ENCODE measurements at regions not wholly inside any gene's neighbourhood (a gene's known extent, or its start where the extent isn't known, plus 50 kb on each side); places are given as distances from the start of the nearest gene placed in this dataset.

DNA sequence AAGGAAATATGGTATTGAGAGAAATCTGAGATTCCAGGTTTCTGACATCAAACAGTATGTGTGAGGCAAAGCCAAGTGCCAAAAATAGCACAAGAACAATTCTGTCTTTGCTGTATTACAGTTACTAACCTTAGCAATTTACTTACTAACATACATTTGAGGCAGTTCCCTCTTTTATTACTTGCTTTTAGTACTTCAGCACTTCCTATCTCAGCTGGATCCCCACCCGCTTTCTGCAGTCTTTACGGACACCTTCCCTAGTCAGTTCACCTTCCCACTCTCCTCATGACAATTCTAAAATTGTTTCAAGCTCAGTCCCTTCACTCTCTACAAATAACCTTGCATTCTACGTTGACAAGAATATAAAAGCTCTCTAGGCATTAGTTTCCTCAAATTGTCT is 79.2 kb downstream of the ELAPOR2 start:
- TF ChIP-seq, protein P1, sequence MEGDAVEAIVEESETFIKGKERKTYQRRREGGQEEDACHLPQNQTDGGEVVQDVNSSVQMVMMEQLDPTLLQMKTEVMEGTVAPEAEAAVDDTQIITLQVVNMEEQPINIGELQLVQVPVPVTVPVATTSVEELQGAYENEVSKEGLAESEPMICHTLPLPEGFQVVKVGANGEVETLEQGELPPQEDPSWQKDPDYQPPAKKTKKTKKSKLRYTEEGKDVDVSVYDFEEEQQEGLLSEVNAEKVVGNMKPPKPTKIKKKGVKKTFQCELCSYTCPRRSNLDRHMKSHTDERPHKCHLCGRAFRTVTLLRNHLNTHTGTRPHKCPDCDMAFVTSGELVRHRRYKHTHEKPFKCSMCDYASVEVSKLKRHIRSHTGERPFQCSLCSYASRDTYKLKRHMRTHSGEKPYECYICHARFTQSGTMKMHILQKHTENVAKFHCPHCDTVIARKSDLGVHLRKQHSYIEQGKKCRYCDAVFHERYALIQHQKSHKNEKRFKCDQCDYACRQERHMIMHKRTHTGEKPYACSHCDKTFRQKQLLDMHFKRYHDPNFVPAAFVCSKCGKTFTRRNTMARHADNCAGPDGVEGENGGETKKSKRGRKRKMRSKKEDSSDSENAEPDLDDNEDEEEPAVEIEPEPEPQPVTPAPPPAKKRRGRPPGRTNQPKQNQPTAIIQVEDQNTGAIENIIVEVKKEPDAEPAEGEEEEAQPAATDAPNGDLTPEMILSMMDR (IDR thresholded peaks at IDR 0.05), result no peak
- TF ChIP-seq ZFX (IDR thresholded peaks at IDR 0.05; ENCODE audit: borderline replicate concordance), result no peak
- no peak overlapping the region for H3K27ac ChIP-seq

DNA sequence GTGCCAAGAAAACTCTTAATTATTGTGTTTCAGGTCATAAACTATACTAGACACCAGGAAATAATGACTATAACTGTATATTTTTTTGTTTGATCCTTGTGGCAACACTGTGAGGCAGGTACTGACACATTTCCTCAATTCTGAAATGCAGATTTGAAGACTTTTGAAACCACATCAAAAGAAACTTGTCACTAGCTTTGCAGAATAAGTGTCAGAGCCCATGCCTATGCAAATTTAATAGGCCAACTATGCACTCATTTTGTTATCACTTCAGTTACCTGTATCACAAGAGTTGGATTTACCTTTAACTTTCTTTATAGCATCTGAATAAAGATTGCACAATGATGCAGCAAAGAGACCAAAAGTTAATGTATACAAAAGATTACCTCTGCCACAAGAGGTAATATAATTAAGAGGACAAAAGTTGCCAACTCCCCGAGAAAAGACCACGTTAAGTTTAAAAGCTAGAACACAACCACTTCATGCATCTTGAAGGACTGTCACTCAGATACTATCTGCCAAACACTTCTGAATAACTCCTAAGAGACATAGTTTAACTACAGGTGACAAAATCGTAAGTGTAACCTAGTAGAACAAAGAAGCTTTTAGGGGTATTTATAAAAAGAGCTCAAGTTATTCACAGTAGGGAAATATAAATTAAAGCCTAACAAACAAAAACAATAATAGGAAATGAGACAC is 80.5 kb downstream of the ELAPOR2 start:
- TF ChIP-seq, protein P1 (IDR thresholded peaks at IDR 0.05), result no peak
- TF ChIP-seq ZFX (IDR thresholded peaks at IDR 0.05; ENCODE audit: borderline replicate concordance), result no peak
- H3K27ac ChIP-seq, result no peak overlapping the region

DNA sequence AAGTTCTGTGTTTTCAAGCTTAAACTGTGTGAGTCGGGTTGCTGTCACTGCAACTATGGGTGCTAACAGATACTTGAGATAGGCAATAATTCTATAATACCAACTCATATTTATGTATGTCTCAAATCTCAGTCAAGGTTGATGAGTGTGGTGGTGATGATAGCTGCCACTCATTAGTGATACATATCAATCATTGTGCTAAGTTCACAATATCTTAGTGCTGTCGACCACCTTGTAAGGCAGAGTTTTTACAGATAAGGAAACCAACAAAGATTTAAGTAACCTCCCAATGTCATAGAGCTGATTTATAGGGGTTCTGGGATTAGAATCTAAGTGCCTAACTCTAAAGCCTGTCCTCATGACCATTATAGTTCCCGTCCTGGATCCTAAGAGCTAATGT is 82.5 kb downstream of the ELAPOR2 start:
- no peak overlapping the region for H3K27ac ChIP-seq
- TF ChIP-seq, protein P1 (IDR thresholded peaks at IDR 0.05), result no peak
- no peak for TF ChIP-seq ZFX (IDR thresholded peaks at IDR 0.05; ENCODE audit: borderline replicate concordance)

DNA sequence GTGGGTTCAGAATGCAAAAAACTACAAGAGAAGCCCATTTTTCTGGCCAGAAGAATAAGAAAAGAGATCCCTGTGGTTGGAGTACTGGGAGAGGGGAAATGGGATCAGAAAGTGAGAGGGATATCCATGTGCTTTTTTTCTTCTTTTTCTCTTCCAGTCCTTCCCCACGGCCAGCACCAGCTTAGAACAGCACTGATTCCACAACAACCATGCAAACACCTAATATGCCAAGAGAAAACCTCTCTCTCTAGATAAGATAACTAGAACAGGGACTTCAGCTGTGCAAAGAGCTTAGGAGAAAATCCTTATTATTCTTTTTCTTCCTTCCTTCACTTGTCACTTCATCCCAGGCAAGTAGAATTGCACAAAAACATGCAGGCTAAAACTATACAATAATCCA is 83.5 kb downstream of the ELAPOR2 start:
- H3K27ac ChIP-seq, result no peak overlapping the region
- TF ChIP-seq, protein P1 (IDR thresholded peaks at IDR 0.05), result no peak
- no peak for TF ChIP-seq ZFX (IDR thresholded peaks at IDR 0.05; ENCODE audit: borderline replicate concordance)

DNA sequence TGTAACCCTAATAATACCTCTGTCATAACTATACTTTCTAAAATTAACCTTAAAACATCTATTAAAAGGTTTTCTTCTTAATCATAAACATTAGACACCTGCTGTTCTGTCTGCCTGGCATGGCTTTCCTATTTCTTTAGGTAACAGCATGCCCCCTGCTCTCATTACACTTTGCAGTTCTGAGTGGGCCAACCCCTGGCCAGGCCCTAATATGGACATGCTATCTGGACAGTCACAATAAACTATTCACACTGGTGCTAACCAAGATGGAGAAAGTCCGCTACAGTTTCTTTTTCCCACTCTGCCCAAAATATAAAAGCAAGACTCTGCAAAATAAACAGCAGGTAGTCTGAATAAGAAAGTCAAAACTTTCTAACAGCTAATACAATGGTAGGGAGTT is 84.0 kb downstream of the ELAPOR2 start:
- H3K27ac ChIP-seq, result no peak overlapping the region
- no peak for TF ChIP-seq ZFX (IDR thresholded peaks at IDR 0.05; ENCODE audit: borderline replicate concordance)
- TF ChIP-seq, protein P1 (IDR thresholded peaks at IDR 0.05), result no peak

DNA sequence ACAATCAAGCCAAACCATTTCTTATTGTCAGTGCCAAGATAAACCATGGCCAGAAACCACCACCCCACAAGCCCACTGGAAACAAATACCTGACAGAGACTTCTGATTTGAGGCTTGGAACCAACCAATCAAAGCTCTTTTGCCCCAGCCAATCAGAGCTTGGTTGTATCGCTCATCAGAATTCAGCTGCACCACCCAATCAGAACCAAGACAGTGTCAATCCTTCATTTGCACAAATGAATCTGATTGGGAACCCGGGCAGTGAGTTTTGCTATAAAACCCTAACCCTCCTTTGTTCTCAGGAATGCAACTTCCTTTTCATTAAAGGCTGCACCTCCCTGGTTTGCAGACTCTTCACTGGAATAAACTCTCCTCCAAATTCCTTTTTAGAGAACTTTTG is 87.4 kb downstream of the ELAPOR2 start:
- TF ChIP-seq, protein P1 (IDR thresholded peaks at IDR 0.05), result no peak
- TF ChIP-seq ZFX (IDR thresholded peaks at IDR 0.05; ENCODE audit: borderline replicate concordance), result no peak
- no peak overlapping the region for H3K27ac ChIP-seq

DNA sequence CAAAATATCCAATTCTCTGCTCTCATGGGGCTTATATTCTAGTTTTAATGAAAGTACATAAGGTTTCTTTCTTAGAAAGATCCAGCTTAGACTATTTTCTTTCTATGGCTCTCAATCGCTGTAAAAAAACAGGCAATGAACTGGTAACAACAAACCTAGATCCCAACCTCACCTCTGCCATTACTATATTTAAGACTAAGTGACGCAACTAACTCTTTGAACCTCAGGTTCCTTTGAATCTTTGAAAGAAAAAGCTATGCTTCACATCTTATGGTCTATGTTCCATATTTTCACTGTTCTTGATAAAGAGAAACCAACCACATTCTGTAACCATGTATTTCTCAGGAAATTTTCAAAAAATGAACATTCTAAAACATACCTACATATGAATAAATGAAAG is 88.5 kb downstream of the ELAPOR2 start:
- TF ChIP-seq ZFX (IDR thresholded peaks at IDR 0.05; ENCODE audit: borderline replicate concordance), result no peak
- TF ChIP-seq, protein P1 (IDR thresholded peaks at IDR 0.05), result no peak
- no peak overlapping the region for H3K27ac ChIP-seq
